Retinal pigment epithelial cell (primary cell): ENCODE measurements at regions not wholly inside any gene's neighbourhood (a gene's known extent, or its start where the extent isn't known, plus 50 kb on each side); places are given as distances from the start of the nearest gene placed in this dataset.
"Not testable (repeated sequence)": the region's sequence is repeated elsewhere in the genome, so short reads cannot be mapped to it uniquely, and the experiment has no call there.

Source experiments
- DNase-seq: peaks from one replicate; pipeline ENCODE4 v3.0.0-alpha.2; 2010; ENCODE audit warnings: low read depth
- H3K4me3 ChIP-seq: 2 replicates; pipeline ENCODE4 v1.5.1; 2011; ENCODE audit warnings: mild to moderate bottlenecking, low read length, control low read depth, moderate library complexity
- TF ChIP-seq, protein P1 (sequence below): conservative IDR thresholded peaks from 2 replicates; pipeline ENCODE4 v1.5.1; 2011; ENCODE audit warnings: low read depth, low read length, control low read depth, inconsistent platforms

DNA sequence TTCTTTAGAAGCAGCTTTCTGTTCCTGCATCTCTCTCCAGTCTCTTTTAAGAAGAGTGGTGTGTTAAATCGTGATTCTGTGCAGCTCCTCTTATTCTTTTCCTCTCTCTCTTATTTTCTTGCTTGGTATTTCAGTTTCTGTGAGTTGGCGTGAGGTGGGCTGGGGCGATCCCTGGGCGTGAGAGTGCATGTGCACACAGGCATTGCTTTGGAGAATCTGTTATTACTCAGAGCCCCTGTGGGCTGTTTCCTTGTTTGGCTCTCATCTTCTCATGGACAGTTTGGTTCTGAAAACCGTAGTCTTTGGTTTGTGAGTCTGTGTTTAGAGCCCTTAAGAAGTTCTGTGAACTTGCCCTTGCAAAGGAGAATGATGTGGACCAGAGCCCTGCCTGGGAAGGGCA lies 97.2 kb upstream of the CLNK start:
- no peak for DNase-seq
- TF ChIP-seq, protein P1, sequence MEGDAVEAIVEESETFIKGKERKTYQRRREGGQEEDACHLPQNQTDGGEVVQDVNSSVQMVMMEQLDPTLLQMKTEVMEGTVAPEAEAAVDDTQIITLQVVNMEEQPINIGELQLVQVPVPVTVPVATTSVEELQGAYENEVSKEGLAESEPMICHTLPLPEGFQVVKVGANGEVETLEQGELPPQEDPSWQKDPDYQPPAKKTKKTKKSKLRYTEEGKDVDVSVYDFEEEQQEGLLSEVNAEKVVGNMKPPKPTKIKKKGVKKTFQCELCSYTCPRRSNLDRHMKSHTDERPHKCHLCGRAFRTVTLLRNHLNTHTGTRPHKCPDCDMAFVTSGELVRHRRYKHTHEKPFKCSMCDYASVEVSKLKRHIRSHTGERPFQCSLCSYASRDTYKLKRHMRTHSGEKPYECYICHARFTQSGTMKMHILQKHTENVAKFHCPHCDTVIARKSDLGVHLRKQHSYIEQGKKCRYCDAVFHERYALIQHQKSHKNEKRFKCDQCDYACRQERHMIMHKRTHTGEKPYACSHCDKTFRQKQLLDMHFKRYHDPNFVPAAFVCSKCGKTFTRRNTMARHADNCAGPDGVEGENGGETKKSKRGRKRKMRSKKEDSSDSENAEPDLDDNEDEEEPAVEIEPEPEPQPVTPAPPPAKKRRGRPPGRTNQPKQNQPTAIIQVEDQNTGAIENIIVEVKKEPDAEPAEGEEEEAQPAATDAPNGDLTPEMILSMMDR: no peak
- H3K4me3 ChIP-seq: no peak overlapping the region

DNA sequence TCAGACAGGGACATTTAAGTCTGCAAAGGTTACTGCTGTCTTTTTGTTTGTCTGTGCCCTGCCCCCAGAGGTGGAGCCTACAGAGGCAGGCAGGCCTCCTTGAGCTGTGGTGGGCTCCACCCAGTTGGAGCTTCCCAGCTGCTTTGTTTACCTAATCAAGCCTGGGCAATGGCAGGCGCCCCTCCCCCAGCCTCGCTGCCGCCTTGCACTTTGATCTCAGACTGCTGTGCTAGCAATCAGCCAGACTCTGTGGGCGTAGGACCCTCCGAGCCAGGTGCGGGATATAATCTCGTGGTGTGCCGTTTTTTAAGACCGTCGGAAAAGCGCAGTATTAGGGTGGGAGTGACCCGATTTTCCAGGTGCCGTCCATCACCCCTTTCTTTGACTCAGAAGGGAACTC lies 96.2 kb upstream of the CLNK start:
- DNase-seq: not testable (repeated sequence)

DNA sequence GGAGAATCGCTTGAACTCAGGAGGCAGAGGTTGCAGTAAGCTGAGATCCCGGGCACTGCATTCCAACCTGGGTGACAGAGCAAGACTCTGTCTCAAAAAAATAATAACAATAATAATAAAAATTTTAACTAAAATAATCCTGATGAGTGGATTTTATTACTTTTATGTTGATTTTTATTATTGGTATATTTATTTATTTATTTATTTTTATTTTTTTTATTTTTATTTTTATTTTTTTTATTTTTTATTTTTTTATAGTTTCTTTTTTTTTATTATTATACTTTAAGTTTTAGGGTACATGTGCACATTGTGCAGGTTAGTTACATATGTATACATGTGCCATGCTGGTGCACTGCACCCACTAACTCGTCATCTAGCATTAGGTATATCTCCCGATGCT lies 90.6 kb upstream of the CLNK start:
- not testable (repeated sequence) for DNase-seq, H3K4me3 ChIP-seq

More for the DNA sequence above, 96.2 kb upstream of the CLNK start:
- not testable (repeated sequence) for H3K4me3 ChIP-seq

DNA sequence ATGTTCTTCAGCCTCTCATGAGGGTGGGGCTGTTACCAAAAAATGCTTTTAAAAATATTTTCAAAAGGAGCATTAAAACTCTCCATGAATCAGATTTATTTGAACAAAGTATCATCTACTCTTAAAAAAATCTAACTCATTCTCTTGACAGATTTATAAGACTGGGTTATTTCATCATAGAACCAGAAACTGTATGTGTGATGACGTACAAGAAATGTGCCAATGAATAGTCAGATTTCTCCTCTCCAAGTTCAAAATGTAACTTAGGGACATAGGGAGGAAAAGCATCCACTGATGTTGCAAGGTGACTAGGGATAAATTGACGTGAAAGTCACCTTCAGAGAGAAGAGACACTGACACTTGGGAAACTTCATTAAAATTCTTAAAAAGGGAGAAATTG lies 89.1 kb upstream of the CLNK start:
- TF ChIP-seq, protein P1: no peak
- no peak for DNase-seq
- H3K4me3 ChIP-seq: no peak overlapping the region

DNA sequence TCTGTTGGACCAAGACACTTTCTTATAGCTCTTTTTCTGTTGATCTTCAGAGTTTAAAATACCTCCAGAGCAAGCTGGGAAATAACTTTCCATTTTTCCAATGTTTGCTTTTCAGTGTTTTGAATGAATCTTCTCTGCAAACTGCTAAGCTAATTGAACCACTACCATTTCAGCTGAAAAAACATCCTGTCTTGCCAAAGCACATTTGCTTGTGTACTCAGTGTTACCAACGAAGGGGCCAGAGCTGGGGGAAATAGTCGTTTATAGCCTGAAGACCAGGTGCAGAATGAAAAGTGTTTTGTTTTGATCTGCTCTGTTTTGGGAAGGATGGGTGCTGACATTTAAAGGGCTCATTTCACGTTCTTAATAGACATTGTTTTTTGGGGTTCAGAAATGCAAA lies 88.4 kb upstream of the CLNK start:
- H3K4me3 ChIP-seq: no peak overlapping the region
- TF ChIP-seq, protein P1: no peak
- DNase-seq: no peak

DNA sequence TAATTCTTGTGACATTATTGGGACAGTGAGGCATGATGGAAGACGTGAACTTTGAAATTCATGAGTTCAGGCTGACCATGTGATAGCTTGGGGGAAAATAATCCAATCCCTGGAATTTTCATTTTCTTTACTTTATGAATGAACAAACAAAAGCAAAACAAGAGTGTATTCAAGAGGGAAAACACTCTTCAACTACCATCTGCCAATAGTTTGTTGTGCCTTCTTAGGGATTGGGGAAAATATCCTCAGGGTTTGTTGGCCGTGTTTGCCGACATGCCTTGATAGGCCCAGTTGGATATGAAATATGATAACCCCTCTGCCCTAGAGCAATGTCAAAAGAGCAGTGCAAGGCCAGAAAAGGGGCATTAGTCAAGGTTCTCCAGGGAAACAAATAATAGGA lies 80.8 kb upstream of the CLNK start:
- no peak overlapping the region for H3K4me3 ChIP-seq
- TF ChIP-seq, protein P1: no peak
- DNase-seq: no peak

DNA sequence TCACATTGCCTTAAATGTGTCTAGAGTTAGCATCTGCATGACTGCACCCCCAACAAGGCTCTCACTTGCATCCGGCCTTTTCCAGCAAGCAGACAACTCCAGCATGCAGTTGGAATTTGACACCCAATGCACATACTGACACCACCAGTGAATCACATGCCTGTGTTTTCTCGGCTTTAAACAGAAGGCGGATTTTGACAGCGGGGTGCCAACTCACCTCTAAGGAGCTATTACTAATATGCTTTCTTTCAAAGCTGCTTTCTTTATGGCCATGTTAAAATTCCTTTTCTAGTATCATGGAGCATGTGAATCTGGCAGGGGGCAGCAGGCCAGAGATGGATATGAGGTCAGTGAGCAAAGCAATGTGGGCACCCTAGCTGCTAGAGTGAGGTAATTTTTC lies 78.0 kb upstream of the CLNK start:
- H3K4me3 ChIP-seq: no peak overlapping the region
- TF ChIP-seq, protein P1: peak; percentile 7
- DNase-seq: peak; percentile 89

DNA sequence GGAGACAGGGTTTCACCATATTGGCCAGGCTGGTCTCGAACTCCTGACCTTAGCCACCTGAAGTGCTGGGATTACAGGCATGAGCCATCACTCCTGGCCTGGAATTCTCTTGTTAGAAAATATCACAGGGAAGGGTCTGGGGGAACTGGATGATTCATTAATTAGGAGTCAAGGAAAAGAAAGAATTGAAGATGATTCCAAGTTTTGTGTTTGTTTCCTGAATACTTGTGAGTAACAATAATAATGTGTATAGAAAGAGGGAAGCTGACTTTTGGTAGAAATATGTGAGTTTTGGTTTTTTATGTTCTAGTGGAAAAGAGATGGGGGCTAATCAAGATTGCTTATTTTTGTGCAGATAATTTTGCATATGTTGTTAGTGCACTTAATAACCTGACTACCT lies 77.3 kb upstream of the CLNK start:
- TF ChIP-seq, protein P1: no peak
- no peak for DNase-seq
- H3K4me3 ChIP-seq: no peak overlapping the region
